HEK293 (cell line): ENCODE measurements at regions not wholly inside any gene's neighbourhood (a gene's known extent, or its start where the extent isn't known, plus 50 kb on each side); places are given as distances from the start of the nearest gene placed in this dataset.

Source experiments
- GFI1B ChIP-seq: fragments of 450-650 bp; formaldehyde crosslinking; IDR thresholded peaks from 2 replicates; pipeline ENCODE4 v1.5.1; 2016; ENCODE audit warnings: missing biosample characterization, missing genetic modification characterization
- GLI2 ChIP-seq: fragments of 450-650 bp; formaldehyde crosslinking; IDR thresholded peaks from 2 replicates; pipeline ENCODE4; 2017; ENCODE audit warnings: missing biosample characterization, missing genetic modification characterization, low read depth, borderline replicate concordance
- GLIS1 ChIP-seq: fragments of 450-650 bp; formaldehyde crosslinking; IDR thresholded peaks from 2 replicates; pipeline ENCODE4 v1.5.1; 2016; ENCODE audit warnings: missing biosample characterization, missing genetic modification characterization
- HOXD13 ChIP-seq: sonication (generic); formaldehyde crosslinking; IDR thresholded peaks from 2 replicates; pipeline ENCODE4 v1.8.0; 2022; ENCODE audit warnings: missing genetic modification reagents, borderline replicate concordance
- KLF10 ChIP-seq: fragments of 450-650 bp; IDR thresholded peaks from 2 replicates; pipeline ENCODE4 v1.5.1; 2018; ENCODE audit warnings: missing biosample characterization, mild to moderate bottlenecking, missing genetic modification characterization
- OSR2 ChIP-seq: fragments of 450-650 bp; formaldehyde crosslinking; IDR thresholded peaks from 2 replicates; pipeline ENCODE4 v1.5.1; 2016; ENCODE audit warnings: missing biosample characterization, missing genetic modification characterization
- PATZ1 ChIP-seq: fragments of 450-650 bp; formaldehyde crosslinking; IDR thresholded peaks from 2 replicates; pipeline ENCODE4 v1.5.1; 2016; ENCODE audit warnings: missing biosample characterization, missing genetic modification characterization
- PRDM10 ChIP-seq: fragments of 450-650 bp; formaldehyde crosslinking; IDR thresholded peaks from 2 replicates; pipeline ENCODE4 v1.5.1; 2016; ENCODE audit warnings: missing biosample characterization, missing genetic modification characterization
- SP7 ChIP-seq: fragments of 450-650 bp; formaldehyde crosslinking; IDR thresholded peaks from 2 replicates; pipeline ENCODE4 v1.5.1; 2016; ENCODE audit warnings: missing biosample characterization, missing genetic modification characterization
- WT1 ChIP-seq: fragments of 450-650 bp; formaldehyde crosslinking; IDR thresholded peaks from 2 replicates; pipeline ENCODE4 v1.5.1; 2016; ENCODE audit warnings: missing biosample characterization, missing genetic modification characterization
- ZBTB1 ChIP-seq: fragments of 450-650 bp; formaldehyde crosslinking; IDR thresholded peaks from 2 replicates; pipeline ENCODE4 v1.5.1; 2016; ENCODE audit warnings: missing biosample characterization, missing genetic modification characterization
- ZBTB6 ChIP-seq: fragments of 450-650 bp; formaldehyde crosslinking; IDR thresholded peaks from 2 replicates; pipeline ENCODE4 v1.5.1; 2017; ENCODE audit warnings: missing biosample characterization, missing genetic modification characterization
- ZFHX2 ChIP-seq: fragments of 450-650 bp; formaldehyde crosslinking; conservative IDR thresholded peaks from 2 replicates; pipeline ENCODE4 v1.5.1; 2016; ENCODE audit warnings: missing biosample characterization, missing genetic modification characterization
- ZFP41 ChIP-seq: fragments of 450-650 bp; formaldehyde crosslinking; IDR thresholded peaks from 2 replicates; pipeline ENCODE4 v1.5.1; 2016; ENCODE audit warnings: missing biosample characterization, missing genetic modification characterization, borderline replicate concordance
- ZNF324 ChIP-seq: fragments of 450-650 bp; formaldehyde crosslinking; IDR thresholded peaks from 2 replicates; pipeline ENCODE4 v1.5.1; 2016; ENCODE audit warnings: missing biosample characterization, missing genetic modification characterization
- ZNF354C ChIP-seq: fragments of 450-650 bp; formaldehyde crosslinking; IDR thresholded peaks from 2 replicates; pipeline ENCODE4 v1.5.1; 2016; ENCODE audit warnings: missing biosample characterization, missing genetic modification characterization, low read depth, borderline replicate concordance
- ZNF366 ChIP-seq: fragments of 450-650 bp; formaldehyde crosslinking; conservative IDR thresholded peaks from 2 replicates; pipeline ENCODE4 v1.5.1; 2016; ENCODE audit warnings: missing biosample characterization, missing genetic modification characterization
- ZNF518A ChIP-seq: fragments of 450-650 bp; formaldehyde crosslinking; conservative IDR thresholded peaks from 2 replicates; pipeline ENCODE4 v1.5.1; 2016; ENCODE audit warnings: low read depth, missing biosample characterization, missing genetic modification characterization
- ZNF600 ChIP-seq: fragments of 450-650 bp; formaldehyde crosslinking; IDR thresholded peaks from 2 replicates; pipeline ENCODE4 v1.5.1; 2016; ENCODE audit warnings: missing biosample characterization, missing genetic modification characterization
- ZNF626 ChIP-seq: fragments of 450-650 bp; sonication (Bioruptor Pico); formaldehyde crosslinking; IDR thresholded peaks from 2 replicates; pipeline ENCODE4 v1.5.1; 2018; ENCODE audit warnings: missing biosample characterization, missing genetic modification characterization, inconsistent platforms
- ZNF629 ChIP-seq: fragments of 450-650 bp; formaldehyde crosslinking; IDR thresholded peaks from 2 replicates; pipeline ENCODE4 v1.5.1; 2017; ENCODE audit warnings: missing biosample characterization, missing genetic modification characterization
- ZNF664 ChIP-seq: fragments of 450-650 bp; formaldehyde crosslinking; IDR thresholded peaks from 2 replicates; pipeline ENCODE4 v1.5.1; 2016; ENCODE audit warnings: missing biosample characterization, missing genetic modification characterization
- ZNF692 ChIP-seq: fragments of 450-650 bp; formaldehyde crosslinking; IDR thresholded peaks from 2 replicates; pipeline ENCODE4 v1.5.1; 2016; ENCODE audit warnings: missing biosample characterization, missing genetic modification characterization
- ZSCAN23 ChIP-seq: fragments of 450-650 bp; formaldehyde crosslinking; IDR thresholded peaks from 2 replicates; pipeline ENCODE4 v1.5.1; 2016; ENCODE audit warnings: missing biosample characterization, missing genetic modification characterization

- TF ChIP-seq ZNF518A (tag by site-specific recombination), result peak; percentile 49
- 0 out of 2 replicates have a peak, but pooled peaks have one; percentile 57 for TF ChIP-seq ZSCAN23 (tag by site-specific recombination)
- TF ChIP-seq ZBTB6 (tag by site-specific recombination), result 0 out of 2 replicates have a peak, but pooled peaks have one; percentile 57
- peak; percentile 68; the same call in 1 of the 2 replicates for TF ChIP-seq ZNF600 (tag by site-specific recombination)
- no peak for TF ChIP-seq ZFP41 (tag by site-specific recombination)
- peak; percentile 92 for TF ChIP-seq GFI1B
- peak; percentile 67 for TF ChIP-seq ZNF692 (tag by site-specific recombination)
- peak; percentile 97 for TF ChIP-seq SP7 (tag by site-specific recombination)
- TF ChIP-seq KLF10 (tag by site-specific recombination), result peak; percentile 78
- TF ChIP-seq PRDM10 (tag by site-specific recombination), result peak; percentile 68
- peak; percentile 69; the same call in 1 of the 2 replicates for TF ChIP-seq WT1 (tag by site-specific recombination)
- TF ChIP-seq ZFHX2 (tag by site-specific recombination), result peak; percentile 94
- 0 out of 2 replicates have a peak, but pooled peaks have one; percentile 14 for TF ChIP-seq ZNF626 (tag by site-specific recombination)
- TF ChIP-seq OSR2 (tag by site-specific recombination), result peak; percentile 51; the same call in 1 of the 2 replicates
- peak; percentile 69 for TF ChIP-seq PATZ1 (tag by site-specific recombination)
- peak; percentile 94 for TF ChIP-seq ZNF629 (tag by site-specific recombination)
- peak; percentile 45 for TF ChIP-seq GLIS1 (tag by site-specific recombination)
- TF ChIP-seq ZNF324 (tag by site-specific recombination), result peak; percentile 57; the same call in 1 of the 2 replicates
- TF ChIP-seq ZNF664 (tag by site-specific recombination), result peak; percentile 93
- 0 out of 2 replicates have a peak, but pooled peaks have one; percentile 37 for TF ChIP-seq ZBTB1 (tag by site-specific recombination)
- TF ChIP-seq HOXD13 (CRISPR knock-in tag), result peak; percentile 70; the same call in 1 of the 2 replicates
- TF ChIP-seq ZNF366 (tag by site-specific recombination), result peak; percentile 95
- no peak for TF ChIP-seq ZNF354C (tag by site-specific recombination)
- peak; percentile 82; the same call in 1 of the 2 replicates for TF ChIP-seq GLI2 (tag by site-specific recombination)
Measured at GRCh38 chr5:125277494-125278154, 531.2 kb upstream of the ZNF608 start (continued).
